GM18517 (cell line): ENCODE measurements at regions not wholly inside any gene's neighbourhood (a gene's known extent, or its start where the extent isn't known, plus 50 kb on each side); places are given as distances from the start of the nearest gene placed in this dataset.
A peak's percentile ranks its signal among the peaks of the same experiment; 100 is the strongest.
"Not testable (repeated sequence)": the region's sequence is repeated elsewhere in the genome, so short reads cannot be mapped to it uniquely, and the experiment has no call there.

Experiments
- ATAC-seq: cut with Tn5 transposase; IDR thresholded peaks from one replicate; pipeline ENCODE4 v1.9.1; 2021; ENCODE audit warnings: mild to moderate bottlenecking, moderate library complexity; ENCODE audit not compliant: unreplicated experiment

DNA sequence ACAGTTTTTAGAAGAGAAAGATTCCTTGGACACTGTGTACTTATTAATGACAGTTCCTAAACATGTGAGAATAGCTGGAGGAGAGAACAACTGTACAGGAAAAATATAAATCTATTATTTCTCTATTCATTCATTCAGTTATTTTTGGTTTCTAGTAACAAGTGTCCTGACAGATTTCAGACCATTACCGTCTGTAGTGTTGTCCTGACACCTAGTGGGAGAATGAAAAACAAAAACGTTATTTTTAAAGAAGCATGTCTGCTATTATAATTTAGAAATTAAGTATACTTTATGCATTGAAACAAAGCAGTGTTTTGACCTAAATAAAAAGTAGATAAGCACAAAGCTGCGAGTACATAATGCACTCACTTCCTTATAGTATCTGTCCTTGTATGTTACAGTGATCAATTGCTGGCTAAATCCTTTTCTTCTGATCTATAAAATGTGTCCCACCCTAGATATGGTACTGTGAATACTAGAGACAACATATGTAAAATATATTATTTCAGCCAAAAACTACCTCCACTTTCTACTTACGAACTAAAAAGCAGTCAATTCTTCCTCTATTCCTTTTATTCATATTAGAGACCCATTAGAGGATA lies 575.6 kb downstream of the ARL4A start:
- ATAC-seq: no peak

DNA sequence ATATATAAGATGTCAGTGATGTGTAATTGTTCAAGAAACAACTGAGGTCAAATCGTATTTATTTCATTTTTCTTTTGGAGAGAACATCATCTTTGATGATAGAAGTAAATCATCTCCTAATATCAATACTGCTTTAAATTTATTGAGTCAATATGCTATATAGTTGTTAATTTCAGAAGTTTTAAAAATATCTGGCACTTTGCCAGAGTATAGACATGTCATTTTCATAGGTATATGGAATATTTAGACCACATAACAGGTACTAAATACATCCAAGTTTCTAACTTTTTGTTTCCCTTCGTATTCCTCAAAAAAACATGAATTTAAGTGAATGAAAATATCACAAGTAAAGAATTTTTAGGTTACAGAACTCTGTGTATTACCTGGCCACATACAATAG lies 577.8 kb downstream of the ARL4A start:
- ATAC-seq: no peak

DNA sequence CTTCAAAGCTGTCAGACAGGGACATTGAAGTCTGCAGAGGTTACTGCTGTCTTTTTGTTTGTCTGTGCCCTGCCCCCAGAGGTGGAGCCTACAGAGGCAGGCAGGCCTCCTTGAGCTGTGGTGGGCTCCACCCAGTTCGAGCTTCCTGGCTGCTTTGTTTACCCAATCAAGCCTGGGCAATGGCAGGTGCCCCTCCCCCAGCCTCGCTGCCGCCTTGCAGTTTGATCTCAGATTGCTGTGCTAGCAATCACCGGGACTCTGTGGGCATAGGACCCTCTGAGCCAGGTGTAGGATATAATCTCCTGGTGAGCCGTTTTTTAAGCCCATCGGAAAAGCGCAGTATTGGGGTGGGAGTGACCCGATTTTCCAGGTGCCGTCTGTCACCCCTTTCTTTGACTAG lies 586.8 kb downstream of the ARL4A start:
- not testable (repeated sequence) for ATAC-seq

DNA sequence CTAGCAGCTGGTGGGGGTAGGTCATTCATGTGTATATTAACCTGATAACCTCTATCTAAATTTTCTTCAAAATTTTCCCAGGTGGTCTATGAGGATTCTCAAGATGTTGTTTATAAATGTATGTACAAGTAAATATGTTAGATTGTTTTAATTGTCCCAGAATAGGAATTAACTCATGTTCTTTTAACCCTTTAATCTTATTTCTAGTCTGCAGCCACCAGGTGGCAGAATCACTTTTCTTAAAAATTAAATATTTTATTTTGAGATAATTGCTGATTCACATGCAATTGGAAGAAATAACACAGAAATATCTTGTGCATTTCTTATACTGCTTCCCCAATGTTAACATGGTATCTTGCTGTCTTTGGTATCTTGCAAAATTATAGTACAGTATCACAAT lies 589.5 kb downstream of the ARL4A start:
- ATAC-seq: no peak

DNA sequence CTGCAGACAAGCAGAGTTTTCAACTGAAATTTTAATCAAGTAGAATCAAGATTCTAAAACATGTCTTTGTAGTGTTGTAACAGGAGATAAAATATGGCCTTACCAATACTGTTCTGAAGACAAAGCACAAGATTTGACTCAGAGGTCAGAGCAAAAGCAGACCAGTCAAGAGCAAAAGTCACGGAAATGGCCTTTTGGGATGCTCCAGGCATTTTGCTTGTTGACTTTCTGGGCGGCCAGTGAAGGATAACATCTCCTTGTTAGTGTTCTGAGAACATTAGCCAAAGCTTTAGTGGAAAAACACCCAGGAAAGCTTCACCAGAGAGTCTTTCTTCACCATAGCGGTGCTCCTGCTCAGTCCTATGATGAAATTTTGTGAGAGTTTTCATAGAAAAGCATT lies 590.6 kb downstream of the ARL4A start:
- no peak for ATAC-seq

DNA sequence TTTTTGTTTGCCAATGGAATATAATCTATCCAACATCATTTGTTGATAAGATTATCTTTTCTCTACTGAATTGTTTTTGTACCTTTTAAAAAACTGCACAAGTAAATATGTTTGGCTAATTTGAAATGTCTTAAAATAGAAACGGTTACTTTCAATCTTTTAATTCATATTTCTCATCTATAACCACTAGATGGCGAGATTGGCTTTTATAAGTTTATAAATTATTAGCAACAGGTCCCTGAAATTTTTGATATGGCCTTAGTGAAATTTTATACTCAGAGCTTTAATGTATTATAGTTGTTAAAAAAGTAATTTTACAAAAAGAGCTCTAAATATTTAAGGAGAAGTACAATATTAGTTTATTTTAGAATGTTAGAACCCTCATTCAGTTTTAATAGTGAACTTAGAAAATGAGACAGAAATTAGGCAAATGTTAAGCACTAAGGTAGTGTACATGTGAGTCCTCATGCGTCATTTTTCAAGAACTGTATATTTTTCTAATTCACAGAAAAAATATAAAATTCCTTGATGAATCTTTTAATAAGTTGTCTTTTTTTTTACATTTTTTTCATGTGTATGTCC lies 592.5 kb downstream of the ARL4A start:
- ATAC-seq: peak; percentile 52

DNA sequence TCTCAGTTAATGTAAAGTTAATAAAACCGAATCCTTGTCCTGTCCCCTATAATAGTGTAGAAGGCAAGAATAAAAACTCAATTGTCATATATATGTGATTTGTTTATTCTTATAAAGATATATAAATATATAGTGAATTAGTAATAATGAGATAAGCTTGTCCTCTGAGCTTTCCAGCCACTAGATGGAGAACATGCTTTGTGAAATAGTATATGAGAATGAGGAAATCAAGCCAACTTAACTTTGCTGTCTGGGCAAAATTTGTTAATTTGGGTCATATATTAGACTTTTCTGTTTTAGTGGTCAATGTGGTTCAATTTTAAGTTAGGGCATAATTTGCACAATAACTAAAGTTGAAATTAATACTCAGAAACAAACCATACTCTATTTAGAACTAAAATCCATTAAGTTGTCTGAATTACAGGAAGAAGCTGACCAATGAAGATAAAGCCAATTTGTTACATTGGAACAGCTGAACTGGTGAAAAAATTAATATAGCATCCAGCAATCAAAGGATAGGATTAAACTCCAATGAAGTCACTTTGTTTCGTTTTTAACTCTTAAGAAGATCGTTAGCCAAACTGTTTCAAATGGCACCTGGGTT lies 595.0 kb downstream of the ARL4A start:
- ATAC-seq: no peak

DNA sequence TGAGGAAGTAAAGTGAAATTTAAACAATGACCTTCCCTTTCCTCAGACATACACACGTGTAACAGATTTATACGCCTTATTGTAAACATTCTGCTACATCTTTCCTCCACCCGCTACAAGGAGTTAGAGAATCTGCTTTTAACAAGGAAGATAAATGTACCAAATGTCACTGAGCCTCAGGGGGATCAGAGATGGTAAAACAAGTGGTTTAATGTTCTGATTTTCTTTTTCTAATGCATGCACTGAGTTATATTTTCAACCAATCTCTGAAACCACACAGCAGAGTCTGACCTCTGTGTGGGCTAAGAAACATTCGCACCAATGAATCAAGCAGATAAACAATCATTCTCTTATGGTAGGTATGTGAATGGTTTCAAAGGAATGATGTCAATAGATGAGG lies 599.5 kb downstream of the ARL4A start:
- ATAC-seq: no peak

DNA sequence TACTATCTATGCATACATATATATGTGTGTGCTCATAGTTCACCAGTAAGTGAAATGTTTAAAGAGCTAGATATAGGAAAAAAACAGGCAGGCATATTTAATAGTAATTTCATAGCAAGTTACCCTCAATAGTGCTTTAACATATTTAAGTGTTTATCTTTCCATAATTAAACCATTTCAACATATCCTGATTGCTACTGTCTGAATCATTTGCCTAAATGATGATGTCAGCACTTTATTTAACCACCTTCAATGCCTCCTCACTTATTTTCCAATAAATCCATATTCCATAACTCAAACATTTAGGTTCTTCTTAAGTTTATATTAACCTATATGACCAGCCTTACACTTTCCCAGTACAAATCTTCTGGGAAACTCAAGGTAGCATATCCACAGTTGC lies 601.1 kb downstream of the ARL4A start:
- no peak for ATAC-seq

DNA sequence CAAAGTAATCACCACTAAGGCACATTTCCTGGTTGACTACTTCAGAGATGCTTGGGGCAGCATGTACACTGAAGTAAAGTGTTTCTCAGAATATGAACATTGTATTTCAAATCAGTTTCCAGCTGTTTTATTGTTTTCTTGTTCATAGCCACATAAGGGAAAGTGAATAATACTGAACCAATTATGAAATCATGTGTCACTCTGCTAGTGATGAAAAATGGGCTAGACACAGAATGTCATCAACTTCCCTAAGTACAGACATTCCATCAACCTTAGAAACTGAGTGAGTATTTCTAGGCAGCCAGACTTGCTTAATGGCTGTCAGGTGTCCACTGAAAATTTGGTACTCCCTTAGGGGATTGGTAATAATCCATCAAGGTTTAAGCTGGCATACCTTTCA lies 603.5 kb downstream of the ARL4A start:
- ATAC-seq: no peak

DNA sequence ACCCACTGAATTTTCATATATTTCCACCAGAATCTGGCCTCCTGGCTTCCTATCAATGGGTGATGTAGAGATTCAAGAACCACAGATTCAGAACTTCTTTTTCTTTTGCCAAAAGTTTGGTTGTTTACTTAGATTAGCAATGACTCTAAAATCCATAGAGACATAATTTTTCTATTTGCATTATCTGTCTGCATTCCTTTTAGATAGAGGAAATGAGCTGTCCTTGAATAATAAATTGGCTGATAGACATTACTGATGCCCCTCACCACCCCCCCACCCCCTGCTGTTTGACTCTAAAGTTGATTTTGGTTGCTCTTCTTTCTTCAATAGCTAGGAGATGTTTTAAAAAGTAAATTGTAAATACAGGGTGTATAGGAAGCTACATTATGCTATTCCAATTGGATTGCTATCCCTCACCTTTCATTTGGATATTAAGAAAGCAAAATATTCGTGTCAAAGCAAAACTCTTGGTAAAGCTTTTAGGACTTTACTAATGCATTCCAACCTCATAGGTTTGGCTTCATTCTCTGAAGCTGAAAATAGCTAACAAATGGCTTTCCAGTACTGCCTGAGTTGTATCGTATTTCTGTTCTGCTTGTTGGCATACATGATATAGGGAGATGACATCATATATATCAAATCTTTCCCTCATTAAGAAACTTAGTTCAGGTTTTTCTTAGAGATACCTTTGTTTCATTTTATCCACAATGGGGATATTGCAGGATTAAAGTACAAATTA lies 606.0 kb downstream of the ARL4A start:
- ATAC-seq: no peak

DNA sequence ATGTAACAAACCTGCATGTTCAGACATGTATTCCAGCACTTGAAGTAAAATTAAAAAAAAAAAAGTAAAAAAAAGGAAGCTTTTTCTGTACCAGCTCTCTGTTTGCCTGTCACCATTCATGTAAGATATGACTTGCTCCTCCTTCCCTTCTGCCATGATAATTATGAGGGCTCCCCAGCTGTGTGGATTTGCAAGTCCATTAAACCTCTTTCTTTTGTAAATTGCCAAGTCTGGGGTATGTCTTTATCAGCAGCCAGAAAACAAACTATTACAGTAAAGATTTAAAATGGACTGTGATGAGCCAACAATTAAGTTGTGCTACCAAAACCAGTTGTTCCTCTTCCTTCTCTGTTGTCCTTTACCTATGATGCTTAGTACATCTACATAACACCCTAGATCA lies 619.6 kb downstream of the ARL4A start:
- no peak for ATAC-seq

DNA sequence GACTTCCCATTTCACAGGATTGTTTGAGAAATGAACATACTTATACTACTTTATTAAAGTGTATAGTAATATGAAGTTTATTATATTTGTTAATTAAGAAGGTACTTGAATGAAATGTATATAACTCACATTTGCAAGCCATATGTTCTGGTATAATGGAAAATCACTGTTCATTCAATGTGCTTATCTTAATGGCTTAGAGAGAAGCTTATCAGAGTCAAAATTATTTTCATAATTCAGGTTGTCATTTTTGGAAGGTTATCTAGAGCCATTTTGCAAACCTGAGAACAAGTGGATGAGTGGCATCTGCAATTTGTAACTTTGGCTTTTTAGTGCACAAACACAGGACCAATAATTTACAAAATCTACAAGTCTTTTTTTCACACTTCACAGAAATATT lies 621.0 kb downstream of the ARL4A start:
- no peak for ATAC-seq

DNA sequence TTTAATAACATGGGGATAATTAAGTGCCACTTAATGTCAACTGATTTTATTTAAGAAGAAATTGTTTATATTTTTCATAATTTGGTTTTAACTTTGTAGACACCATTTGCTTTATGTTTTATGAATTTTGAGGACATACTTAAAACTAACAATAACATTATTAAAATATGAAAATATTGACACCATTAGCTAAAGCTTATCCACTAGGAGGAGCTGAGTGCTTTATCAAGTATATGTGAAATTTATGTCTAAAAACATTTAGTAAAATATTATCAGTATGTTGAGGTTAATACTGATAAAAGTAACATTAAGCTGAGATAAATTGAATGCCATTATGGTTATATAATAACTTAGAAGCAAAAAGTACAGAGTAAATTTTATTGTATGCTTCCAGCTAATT lies 622.1 kb downstream of the ARL4A start:
- ATAC-seq: no peak

DNA sequence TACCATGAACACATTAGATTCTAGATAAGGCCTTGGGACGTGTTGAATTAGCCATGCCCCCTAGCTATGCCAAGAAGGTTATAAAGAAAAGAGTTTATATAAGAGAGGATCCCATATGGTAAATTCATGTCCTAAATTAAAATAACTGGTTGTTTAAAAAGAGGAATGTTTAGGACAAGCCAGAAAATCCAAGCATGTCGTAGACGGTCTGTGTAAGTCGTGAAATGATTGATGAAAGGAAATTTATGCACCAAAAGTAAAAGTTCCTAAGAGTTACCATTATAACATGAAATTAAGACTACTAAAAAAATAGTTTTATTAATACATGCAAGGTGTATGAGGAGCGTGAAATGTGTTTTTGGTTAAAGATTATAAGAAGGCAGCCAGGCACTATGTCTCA lies 624.9 kb downstream of the ARL4A start:
- ATAC-seq: no peak

DNA sequence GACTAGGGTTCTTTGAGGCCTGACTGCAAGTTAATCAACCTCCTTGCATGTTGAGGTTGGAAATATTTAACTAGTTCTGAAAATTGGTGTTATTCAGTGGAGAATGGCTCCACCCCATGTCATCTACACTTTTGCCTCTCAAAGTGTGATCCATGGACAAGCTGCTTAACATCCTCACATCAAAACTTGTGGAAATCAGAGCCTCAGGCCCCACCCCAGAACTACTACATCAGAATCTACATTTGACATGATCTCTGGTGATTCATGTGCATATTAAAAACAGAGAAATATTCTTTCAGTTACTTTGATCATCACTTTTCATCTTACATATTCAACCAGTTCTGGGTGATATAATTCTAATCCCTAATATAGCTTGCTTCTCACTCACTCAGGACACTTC lies 632.9 kb downstream of the ARL4A start:
- ATAC-seq: no peak

DNA sequence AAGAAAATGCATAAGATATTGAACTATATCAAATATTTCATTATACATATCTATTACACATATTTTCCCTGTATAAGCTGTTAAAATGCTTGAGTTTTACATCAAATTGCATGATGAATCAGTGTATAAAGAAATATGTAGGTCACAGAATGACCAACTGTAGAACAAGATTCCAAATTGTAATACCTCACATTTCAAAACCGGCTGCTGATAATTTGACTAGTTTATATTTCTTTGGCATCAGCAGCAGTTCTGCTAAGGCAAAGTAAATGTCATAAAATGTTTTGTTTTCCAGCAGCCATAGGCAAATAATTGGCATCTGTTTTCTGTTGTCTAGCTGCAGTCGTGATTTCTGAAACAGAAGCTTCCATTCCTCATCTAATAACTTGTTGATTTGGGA lies 633.9 kb downstream of the ARL4A start:
- no peak for ATAC-seq

DNA sequence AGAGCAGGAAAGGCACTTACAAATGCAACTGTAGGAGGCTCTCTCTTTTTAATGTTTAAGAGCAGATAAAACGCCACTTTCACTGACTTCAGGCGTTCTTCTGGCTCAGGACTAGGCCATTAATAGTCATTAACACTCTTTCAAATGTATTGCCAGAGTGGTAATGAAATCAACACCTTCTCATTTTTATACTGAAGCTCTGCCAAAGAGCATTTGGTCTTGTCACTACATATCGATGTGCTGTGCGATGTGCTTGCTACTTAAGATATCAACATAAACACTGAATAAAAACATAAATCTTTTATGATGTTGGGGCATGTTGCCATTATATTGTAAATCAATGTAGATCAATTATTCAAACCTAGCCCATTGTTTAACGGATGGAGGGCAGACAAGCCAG lies 634.7 kb downstream of the ARL4A start:
- no peak for ATAC-seq

DNA sequence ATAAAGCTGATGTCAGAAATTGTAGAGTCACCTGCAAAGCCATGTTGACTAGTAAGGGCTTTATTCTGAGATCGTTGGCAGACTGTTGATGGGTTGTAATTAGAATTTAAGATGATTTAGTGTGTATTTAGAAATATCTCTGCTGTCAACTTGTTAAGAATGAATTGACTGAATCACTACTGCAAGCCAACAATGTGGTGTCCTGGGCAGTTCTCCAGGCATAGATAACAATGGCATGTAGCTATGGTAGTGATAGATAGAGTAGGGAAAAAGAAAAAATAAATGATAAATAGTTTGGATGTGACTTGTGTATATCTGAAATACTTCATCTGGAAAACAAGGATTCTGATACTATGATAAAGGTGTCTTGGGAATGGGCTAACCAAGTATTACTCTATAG lies 640.2 kb downstream of the ARL4A start:
- ATAC-seq: no peak

DNA sequence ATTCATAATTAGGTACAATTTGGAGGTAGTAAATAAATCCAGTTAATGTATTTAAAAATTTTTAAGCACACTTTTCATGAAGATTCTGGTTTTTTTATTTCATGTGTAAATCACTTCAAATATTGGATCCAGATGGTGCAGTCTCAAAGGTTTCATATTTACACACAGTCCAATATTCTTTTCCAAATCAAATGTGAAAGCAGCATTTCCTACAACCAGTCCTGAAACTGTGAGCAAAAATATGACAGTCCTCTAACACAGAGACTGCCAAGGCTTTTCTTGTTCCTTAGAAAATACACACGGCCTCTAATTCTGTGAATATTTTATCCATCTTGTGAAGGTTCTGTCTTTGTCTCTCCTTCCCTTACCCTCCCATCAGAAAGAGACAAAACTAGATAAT lies 645.9 kb downstream of the ARL4A start:
- ATAC-seq: no peak

DNA sequence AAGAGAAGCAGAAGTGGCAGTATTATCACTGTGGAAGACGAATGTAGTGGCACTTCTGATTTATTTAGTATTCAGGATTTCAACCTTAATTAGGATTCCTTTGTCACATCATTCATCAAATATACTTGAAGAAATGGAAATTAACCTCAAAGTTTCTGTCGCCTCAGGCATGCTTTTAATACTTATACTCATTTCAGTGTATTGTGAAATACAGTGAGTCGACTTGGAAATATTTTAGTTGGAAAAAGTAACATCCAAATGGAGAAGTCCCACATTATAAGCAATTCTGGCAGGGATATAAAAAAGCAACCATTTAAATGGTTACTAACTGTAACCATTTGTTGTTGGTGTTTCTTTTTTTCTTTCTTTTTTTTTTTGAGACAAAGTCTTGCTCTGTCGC lies 648.8 kb downstream of the ARL4A start:
- ATAC-seq: no peak

DNA sequence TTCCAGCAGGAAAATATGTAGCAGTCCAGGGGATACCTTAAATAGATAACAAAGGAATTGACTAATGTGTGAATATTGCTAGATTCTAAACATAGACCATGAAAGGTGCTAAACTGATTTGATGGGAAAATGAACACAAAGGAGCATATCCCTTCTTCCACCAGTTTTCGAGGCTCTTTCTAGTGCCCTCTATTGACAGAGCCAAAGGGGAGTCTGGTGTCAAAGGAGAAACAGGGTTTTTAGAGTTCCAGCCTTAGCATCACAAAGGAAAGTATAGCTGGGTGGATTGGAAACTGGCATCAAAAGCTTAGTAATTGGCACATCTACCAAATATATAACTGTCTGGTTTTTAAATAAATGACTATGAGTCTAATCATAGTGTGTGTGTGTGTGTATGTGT lies 636.8 kb downstream of the ETV1 start:
- no peak for ATAC-seq
